SH-SY5Y (cell line): ENCODE measurements at regions not wholly inside any gene's neighbourhood (a gene's known extent, or its start where the extent isn't known, plus 50 kb on each side); places are given as distances from the start of the nearest gene placed in this dataset.

Experiments
- GATA2 ChIP-seq: IDR thresholded peaks from 2 replicates; pipeline ENCODE4 v1.6.1; 2011; ENCODE audit warnings: mild to moderate bottlenecking, low read depth, low read length
- GATA3 ChIP-seq: IDR thresholded peaks from 2 replicates; pipeline ENCODE4 v1.6.1; 2011; ENCODE audit warnings: low read depth, mild to moderate bottlenecking, low read length, moderate library complexity

GRCh38 chr1:172726740-172727139, 67.8 kb downstream of the FASLG start:
- TF ChIP-seq GATA3 (no peak), GATA2 (no peak)
